ENCODE measurements at regions not wholly inside any gene's neighbourhood (a gene's known extent, or its start where the extent isn't known, plus 50 kb on each side); places are given as distances from the start of the nearest gene placed in this dataset.
"Not testable (repeated sequence)": the region's sequence is repeated elsewhere in the genome, so short reads cannot be mapped to it uniquely, and the experiment has no call there.

DNA sequence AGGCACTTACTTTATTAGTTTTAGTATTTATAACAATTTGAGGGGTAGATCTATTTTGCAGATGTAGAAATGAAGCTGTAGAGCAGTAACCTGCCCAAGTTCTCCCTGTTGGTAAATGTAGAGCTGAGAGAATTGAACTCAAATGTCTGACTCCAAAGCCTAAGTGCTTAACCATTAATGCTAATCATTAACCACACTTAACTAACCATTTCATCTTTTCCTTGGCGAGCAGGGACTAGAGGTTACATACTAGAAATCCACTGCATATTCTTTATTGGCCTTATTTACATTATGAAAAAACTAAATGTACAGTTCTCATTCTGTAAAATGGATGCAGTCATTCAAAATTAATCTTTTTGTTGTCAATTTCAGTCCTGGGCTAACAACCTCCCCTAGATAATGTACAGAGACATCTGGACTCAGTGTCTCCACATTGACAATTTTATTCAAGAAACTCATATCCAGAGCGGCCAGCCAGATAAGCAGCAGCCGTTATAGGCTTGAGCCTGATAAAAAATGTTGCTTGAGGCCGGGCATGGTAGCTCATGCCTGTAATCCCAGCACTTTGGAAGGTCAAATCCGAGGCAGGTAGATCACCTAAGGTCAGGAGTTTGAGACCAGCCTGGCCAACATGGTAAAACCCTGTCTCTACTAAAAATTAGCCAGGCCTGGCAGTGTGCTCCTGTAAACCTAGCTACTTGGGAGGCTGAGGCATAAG is 76.7 kb upstream of the PICALM start:
- no peak for DNase-seq

DNA sequence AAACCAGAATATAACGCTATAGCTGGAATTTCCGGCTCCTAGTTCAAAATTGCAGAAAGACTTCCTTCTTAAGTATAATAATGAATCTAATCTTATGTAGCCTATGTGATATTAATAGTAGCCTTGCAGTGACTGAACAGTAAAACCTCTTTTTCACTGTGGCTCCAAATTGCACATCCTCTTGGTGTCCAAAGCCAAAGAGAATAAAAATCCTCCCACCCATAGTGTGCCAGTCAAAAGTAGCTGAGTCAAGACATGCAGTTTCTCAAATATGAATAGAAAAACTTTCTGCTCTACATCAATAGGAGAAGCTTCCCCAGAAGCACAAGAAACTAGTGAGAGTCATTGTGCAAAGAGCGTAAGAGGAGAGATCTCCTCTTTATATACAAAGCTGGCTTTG is 76.0 kb upstream of the PICALM start:
- DNase-seq = no peak

DNA sequence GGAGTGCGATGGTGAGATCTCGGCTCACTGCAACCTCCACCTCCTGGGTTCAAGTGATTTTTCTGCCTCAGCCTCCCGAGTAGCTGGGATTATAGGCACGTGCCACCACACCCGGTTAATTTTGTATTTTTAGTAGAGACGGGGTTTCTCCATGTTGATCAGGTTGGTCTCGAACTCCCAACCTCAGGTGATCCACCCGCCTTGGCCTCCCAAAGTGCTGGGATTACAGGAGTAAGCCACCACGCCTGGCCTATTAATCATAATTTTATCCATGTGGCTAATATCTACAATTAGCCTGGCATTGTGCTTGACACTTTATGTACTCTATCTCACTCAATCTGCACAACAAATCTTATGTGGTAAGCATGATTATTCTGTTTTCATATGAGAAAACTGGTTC is 75.2 kb upstream of the PICALM start:
- not testable (repeated sequence) for DNase-seq

DNA sequence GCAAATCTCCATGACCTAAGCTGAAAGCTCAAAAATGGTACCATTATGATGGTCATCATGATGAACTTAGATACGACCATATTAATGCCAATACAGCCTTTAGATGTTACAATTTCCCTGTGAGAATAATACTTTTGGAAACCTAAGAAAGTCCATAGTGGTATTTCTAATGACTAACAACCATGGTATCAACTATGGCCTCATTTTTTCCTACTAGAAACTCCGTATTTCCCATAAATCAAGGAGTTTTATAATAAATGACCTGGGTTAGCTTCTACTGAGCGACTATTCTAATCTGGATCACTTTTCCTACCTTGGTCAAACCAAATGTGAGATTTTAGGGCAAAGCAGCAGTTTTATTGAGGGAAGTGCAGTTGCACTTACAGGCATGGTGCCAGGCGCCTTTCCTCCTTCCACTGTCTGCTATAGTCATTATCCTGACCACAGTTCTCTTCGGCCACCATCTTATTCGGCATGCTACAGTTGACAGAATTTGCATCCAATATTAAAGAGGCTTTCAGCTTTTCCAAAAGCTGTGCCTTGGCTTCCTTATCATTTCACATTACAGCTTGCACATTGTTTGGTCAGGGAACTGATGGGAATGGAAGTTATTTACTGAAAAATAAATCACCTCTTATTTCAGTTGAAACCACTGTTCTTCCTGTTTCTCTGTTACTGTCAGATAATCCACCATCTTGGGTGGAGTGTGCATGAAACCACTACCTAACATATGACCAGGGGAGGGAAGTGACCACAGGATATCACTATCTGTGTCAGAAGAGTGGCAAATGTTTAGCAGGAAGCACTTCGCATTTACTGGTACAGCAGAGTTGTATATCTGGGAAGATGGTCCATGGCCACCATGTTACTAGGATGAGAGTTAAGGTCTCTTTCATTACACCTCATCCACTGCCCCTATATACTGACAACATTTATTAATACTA is 74.5 kb upstream of the PICALM start:
- DNase-seq = no peak

DNA sequence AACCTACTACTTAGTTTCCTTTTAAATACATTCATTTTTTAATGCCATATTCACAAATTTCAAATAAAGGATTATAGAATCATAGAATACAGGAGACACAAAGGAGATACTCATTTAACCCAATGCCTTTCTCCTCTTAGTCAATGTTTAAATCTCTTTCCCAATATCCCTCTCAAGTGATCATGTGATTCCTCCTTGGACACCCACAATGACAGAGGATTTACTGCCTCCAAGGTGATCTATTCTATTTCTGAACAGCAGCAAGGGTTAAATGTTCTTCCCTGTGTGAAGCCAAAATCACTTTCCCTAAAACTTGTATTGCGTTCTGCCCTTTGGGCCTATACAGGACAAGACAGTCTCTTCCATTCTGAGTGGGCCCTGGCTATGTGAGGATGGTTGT is 73.3 kb upstream of the PICALM start:
- DNase-seq = no peak

DNA sequence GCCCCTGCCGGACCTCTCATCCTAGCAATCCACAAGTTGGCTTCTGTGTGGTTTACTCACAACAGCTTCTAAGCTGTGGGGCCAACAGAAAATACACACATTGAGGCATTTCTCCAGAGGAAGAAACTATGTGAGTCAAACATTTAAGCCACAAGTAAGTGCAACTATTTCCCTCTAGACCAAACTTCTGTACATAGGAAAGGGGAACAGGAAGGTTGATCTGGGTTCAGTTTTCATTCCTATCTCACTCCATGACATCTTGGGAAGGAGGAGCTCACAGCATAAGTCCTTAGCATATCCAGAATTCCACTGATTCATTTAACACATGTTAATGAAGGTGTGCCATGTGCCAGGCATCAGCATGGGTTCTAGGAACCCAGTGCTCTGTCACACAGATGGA is 72.8 kb upstream of the PICALM start:
- DNase-seq = no peak

DNA sequence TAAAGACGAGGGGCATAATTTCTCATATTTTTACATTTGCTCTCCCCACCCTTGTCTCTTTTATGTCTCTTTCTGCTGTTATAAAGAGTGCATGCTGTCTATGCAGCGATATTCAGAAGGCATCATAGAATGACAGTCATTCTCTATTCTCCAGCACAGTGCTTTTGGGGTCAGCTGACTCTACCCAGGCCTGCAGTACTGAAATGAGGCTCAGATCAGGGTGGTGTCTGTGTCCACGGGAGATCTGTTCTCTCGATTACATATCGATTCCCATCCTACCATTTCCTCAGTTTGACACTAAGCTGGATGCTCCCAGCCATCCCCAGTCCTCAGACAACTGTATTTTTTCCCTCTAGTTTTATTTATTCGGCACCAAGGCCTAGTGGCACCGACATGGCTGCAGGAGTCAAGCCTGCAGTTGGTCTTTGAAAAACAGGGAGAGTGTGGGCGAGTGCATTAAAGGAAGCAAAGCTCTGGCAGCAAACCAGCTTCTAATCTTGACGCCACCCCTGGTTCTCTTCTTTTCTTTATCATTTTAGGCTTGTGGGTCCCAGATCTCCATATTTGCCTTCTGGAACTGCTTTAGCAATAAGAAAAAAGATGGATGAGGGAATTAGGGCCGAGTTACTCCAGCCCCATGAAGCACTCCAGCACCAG is 71.6 kb upstream of the PICALM start:
- DNase-seq = no peak

DNA sequence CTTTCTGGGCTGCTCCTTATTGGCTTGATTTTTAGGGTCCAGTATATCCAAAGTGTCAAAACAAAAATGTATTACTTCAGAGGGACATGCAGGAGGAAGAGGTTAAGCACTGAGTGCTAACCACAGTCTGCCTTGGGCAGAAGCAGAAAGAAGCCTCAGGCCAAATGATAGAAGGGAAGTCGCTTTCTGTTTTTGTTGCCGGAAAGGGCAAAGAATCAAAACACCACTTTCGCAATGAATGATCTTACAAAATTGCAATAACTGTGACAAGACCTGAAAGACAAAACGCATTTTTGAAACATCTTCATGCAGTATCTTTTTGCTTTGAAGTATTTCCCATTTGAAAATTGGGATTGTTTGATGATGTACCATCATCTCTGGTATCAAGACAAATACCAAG is 70.1 kb upstream of the PICALM start:
- no peak for DNase-seq

DNA sequence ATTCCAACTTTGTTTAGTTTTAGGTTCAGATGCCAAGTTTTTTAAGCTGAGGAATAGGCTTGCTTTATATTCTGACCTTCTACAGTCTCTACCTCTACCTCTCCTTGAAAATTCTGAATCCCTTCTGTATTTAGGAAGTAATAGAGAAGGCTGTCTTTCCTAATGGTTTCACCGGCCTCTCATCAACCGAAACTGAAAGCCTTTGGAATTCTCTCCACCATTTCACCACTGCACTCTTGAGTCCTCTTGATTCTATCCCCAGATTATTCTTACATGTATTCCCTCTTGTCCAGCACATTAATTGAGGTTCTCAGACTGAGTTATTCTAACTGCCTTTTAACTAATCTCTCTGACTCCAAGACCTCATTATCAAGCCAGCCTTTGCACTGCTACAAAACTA is 67.7 kb upstream of the PICALM start:
- no peak for DNase-seq

DNA sequence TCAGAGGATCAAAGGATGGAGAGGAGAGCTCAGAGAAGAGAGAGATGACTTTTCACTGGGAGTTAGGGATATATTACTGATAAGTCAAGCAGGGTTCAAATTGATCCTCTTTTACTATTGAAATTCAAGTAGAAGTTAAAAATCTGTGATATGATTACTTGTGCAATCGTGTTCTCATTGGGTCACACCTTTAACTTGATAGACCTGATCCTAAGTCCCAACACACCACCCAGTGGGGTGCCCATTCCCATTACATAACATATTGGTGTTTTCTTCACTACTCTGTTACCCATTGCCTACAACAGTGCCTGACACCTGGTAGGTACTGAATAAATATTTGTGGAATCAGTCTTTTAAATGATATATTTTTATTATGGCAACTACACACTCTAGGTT is 66.4 kb upstream of the PICALM start:
- no peak for DNase-seq

DNA sequence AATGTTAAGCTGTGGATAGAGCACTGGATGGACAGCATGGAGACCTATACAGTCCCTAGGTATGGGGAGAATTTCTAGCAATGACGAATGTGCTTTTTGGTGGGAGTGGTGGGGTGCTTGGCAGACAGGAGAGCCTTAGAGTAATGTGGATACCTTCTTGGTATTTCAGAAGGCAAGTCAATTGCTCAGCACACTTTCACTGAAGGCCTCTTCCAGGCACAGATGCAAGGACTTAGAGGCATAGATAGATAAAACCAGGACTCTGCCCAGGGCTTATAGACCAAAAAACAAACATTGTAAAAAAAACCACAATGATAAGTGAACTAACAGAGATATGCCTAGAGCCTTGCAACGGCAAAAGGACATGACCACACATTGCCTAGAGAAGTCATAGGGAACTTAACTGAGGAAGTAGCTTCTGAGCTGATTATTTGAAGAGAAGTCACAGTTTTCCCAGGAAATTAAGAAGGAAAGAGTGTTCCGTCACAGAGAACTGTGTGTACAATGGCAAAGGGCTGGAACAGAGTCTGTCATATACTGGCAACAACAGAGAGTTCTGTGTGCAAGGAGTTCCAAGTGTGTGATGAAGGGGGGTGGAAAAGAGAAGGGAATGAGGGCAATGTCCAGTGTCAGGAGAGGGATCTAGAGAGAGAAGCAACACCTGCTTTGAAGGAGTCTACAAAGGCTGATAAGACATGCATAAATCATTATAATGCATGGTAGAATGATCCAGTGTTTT is 65.9 kb upstream of the PICALM start:
- no peak for DNase-seq

DNA sequence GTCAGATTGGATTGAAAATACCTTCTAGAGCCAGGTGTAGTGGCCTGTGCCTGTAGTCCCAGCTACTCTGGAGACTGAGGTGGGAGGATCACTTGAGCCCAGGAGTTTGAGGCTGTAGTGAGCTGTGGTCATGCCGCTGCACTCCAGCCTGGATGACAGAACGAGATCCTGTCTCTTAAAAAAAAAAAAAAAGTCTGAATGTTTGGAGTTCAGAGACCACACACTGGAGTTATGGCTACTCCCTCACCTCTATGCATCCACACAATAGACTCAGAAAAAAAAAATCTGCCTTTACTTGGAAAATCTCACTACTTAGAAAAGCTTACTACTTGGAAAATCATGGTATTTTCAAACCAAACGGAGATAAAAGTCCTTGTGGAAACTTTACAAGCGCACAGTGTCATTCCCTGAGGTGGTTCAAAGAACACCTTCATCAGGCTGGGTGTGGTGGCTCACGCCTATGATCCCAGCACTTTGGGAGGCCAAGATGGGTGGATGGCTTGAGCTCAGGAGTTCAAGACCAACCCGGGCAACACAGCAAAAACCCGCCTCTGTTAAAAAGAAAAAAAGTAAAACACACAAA is 63.9 kb upstream of the PICALM start:
- no peak for DNase-seq

DNA sequence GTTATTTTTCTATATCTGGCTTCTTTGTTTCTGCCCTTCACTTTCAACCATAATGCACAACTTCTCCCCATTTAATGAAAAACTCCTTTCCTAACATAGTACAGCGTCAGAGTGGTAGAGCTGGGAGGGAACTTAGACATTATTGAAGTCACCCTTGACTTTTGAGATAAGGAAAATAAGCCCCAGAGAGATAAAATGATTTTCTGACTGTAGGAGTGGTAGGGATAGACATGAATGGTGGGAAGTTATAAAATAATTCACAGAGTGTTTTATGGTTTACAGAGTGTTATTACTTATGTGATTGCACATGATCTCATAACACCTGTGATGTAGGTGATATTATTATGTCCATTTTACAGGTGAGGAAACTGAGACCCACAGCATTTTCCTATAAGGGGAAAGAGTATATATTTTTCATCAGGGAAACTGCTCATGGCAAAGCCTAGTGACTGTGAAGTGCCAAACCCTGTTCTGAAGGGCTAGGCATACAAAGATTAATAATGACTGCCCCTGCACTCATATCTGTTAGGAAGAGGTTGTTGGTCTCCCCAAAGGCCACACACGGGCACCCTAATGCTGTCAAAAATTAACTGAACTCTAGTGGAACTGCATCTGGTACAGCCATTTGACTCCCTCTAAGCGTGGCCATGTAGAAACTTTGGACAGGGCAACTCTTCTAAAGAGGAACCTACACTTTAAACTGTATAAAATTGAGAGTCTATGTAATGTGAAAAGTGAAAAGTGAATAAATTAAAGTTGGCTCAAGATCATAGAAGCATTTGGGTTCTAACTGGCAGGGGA is 61.1 kb upstream of the PICALM start:
- no peak for DNase-seq

DNA sequence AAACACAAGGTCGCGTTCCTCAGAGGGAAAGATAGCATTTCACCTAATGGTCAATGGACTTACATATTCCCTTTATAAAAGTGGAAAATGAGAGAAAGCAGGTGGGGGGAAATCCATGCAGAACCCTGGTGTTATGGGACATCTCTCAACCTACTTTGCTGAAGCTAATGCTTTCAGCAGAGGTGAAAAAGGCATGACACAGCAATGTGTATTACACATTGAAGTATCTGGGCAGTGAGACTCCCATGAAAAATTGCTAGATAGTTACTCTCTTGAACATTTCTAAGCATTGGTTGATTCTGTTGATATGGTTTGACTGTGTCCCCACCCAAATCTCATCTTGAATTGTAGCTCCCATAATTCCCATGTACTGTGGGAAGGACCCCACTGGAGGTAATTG is 60.0 kb upstream of the PICALM start:
- no peak for DNase-seq

DNA sequence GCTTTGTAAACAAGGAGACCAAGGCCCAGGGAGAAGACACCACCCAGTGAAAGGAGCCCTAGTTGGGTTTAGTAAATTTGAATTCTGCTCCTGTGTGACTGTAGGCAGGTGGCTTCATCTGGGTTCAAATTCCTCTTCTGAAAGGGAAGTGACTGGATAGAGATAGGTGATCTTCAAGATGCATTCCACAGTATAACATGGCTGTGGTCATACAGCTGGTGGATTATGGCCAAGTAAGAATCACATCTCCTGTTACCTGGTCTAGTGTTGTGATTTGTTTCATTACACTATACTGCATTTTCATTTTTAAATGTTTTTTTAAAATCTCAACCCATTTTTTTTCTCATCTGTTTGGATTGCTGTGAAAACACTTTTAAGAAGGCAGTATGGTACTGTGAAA is 58.0 kb upstream of the PICALM start:
- no peak for DNase-seq

DNA sequence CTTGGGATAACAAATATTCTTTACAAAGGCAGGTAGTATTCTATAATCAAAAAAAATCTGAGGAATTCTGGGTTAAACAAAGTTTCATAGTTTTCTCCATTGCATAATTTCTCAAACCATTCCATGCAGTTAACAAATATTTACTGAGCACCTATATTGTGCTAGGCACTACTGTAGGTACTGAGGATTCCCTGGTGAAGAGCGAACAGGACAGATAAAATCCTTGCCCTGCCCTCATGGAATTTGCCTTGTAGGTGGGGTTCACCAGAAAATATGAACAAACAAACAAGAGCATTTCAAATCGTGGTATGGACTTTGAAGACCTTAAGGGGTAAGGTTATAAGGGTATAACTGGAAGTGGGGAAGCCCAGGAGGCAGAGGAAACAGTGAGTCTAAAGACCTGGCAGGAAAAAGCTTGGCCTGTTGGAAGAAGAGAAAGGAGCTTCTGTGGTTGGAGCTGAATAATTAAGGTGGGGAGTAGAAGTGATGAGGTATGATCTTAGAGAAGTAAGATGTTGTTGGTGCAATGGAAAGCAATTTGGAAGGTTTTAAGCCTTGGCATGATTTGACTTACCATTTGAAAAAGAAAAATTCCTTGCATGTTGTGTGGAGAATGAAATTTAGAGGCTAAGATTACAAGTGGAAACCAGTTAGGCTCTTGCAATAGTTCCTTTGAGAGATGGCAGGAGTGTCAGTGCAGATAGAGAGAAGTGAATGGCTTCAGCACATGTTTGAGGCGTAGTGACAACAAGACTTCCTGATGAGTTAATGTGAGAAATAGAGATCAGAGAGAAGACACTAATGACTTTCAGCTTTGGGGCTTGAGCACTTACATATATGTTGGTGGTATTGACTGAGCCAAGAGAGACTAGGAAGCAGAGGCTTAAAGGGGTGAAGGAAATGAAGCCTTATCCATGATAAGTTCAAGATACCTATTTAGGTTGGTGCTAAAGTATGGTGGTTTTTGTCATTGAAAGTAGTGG is 55.7 kb upstream of the PICALM start:
- DNase-seq = no peak

DNA sequence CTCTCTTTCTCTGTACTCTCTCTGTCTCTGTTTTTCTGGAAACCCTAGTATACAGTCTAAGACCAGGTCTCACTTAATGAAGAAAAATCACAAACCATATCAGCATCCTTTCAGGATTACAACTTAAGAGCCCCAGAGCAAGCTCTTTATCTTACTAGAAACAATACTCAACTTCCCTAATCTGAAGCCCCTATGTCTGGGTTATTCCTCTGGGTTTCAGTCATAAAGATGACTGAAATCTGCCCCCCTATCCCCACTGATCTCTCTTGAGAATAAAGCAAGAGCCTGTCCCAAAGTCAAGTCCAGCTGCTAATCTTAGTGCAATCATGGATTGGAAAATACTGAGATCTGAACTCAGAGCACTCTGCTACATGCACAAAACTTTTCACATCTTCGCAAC is 53.9 kb upstream of the PICALM start:
- no peak for DNase-seq

DNA sequence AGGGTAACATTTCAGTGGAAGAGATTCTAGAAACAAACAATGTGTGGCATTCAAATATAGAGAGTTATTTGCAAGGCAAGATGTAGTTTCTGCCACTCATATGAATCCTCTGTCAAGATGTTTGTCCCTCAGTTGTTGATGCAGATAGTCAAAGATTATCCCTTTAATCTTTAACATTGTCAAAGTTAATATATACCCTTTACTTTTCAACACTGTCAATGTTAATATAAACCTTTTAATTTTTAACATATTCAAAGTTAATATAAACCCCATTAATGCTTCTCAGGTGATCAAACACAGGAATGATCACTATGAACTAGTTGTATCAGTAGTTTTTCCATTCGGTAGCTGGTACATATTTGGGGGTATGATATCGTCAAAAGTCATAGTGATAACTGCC is 51.9 kb upstream of the PICALM start:
- DNase-seq = no peak

DNA sequence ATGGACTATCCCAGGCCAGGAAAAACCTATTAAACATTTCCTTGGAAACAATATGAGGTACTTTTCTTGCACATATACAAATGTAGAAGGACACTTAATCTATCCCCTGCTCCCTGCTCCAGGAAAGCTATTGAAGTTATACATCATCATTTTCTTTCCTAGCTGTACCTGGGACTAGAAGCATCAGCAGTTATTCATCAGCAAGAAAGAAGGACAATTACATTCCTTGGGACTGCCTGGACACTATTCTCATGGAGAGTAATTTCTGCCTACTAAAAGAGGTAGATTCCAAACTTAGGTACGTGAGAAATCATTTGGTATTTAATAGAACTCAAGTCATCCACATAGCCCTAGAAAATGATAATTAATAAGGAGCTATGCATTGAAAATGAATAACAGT is 51.0 kb upstream of the PICALM start:
- no peak for DNase-seq

DNA sequence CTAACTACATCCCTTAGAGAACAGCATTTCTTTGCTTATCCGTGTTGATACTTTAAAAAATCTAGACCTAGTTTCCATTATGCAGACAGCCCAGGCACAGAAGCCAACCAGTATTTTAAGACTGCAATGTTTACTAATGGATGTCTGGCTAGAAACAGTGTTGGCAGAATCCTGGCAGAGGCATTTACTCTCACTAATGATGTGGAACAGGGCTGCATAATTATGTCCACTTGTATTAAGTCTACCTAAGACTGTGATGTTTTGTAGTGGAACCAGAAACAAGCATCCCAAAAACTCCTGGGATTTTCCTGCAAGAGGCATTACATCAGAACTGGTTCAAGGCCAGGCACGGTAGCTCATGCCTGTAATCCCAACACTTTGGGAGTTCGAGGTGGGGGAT is 50.2 kb upstream of the PICALM start:
- no peak for DNase-seq

All from NCI-H2029 (cell line).